GM21447 (cell line): ENCODE measurements at regions not wholly inside any gene's neighbourhood (a gene's known extent, or its start where the extent isn't known, plus 50 kb on each side); places are given as distances from the start of the nearest gene placed in this dataset.
"Not testable (repeated sequence)": the region's sequence is repeated elsewhere in the genome, so short reads cannot be mapped to it uniquely, and the experiment has no call there.

Experiments used
- ATAC-seq: cut with Tn5 transposase; IDR thresholded peaks from one replicate; pipeline ENCODE4 v1.9.1; 2021; ENCODE audit not compliant: unreplicated experiment

DNA sequence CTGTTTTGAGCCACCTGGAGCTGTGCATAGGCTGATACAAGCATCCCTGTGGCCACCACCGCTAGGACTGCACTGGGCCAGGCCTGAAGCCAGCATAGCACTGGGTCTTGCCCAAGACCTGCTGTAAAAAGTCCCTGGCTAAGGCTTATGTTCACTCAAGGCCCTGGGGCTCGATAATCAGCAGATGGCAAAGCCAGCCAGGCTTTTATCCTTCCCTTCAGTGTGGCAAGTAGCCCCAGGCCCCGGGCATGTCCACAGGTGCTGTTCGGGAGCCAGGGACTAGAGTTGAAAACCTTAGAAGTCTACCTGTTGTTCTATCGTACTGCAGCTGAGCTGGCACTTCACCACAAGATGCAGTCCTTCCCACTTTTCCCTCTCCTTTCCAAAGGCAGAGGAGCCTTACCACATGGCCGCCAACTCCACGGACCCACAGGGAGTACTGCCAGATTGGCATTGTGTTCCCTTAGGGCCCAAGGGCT is 226.4 kb upstream of the ZNF217 start:
- ATAC-seq, result no peak

DNA sequence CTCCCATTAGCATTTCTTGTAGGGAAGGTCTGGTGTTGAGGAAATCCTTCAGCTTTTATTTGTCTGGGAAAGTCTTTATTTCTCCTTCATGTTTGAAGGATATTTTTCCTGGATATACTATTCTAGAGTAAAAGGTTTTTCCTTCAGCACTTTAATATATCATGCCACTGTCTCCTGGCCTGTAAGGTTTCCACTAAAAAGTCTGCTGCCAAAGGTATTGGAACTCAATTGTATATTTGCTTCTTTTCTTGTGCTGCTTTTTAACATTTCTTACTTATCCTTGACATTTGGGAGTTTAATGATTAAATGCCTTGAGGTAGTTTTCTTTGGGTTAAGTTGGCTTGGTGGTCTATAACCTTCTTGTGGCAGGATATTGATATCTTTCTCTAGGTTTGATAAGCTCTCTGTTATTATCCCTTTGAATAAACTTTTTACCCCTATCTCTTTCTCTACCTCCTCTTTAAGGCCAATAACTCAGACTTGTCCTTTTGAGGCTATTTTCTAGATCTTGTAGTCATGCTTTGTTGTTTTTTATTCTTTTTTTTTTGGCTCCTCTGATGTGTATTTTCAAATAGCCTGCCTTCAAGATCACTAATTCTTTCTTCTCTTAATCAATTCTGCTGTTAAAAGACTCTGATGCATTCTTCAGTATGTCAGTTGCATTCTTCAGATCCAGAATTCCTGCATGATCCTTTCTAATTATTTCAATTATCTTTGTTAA is 225.0 kb upstream of the ZNF217 start:
- ATAC-seq, result no peak

DNA sequence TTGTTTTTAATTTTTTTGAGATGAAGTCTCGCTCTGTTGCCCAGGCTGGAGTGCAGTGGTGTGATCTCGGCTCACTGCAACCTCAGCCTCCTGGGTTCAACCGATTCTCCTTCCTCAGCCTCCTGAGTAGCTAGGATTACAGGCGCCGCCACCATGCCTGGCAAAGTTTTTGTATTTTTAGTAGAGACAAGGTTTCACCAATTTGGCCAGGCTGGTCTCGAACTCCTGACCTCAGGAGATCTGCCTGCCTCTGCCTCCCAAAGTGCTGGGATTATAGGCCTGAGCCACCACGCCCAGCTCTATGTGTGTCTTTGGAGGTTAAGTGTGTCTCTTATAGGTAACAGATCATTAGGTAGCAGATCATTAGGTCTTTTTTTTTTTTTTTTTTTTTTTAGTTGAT is 223.9 kb upstream of the ZNF217 start:
- ATAC-seq, result not testable (repeated sequence)

DNA sequence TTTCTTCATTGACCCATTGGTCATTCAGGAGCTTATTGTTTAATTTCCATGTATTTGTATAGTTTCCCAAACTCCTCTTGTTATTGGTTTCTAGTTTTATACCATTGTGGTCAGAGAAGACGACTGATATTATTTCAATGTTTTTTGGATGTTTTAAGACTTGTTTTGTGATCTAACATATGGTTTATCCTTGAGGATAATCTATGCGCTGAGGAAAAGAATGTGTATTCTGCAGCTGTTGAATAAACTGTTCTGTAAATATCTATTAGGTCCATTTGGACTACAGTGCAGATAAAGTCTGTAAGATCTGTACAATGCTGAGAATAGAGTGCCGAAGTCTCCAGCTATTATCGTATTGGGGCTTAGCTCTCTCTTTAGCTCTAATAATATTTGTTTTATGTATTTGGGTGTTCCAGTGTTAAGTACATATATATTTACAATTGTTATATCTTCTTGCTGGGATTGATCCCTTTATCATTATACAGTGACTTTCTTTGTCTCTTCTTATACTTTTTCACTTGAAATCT is 223.3 kb upstream of the ZNF217 start:
- ATAC-seq, result no peak

DNA sequence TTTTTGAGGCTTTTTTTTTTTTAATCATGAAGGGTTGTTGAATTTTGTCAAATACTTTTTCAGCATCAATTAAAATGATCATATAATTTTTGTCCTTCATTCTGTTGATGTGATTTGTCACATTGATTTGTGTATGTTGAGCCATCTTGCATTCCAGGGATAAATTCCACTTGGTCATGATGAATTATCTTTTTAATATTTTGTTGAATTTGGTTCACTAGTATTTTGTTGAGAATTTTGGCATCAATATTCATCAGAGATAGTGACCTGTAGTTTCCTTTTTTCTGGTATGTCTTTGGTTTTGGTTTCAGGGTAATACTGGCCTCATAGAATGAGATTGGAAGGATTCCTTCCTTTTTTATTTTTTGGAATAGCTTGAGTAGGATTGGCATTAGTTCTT is 221.9 kb upstream of the ZNF217 start:
- ATAC-seq, result no peak

DNA sequence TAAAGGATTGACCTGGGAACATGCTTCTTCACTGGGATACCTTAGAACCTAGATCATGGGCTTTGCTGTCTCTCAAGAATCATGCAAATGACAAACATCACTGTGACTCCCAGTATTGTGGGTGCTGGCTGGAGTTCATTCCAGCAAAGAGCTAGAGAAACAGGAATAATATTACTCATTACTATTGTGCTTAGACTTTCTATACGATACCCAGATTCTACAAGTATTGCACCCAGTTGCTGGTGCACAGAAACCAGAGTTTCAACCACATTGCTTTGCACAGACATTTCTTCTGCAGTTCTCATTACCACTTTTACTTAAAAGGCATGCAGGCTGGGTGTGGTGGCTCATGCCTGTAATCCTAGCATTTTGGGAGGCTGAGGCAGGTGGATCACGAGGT is 220.4 kb upstream of the ZNF217 start:
- no peak for ATAC-seq

DNA sequence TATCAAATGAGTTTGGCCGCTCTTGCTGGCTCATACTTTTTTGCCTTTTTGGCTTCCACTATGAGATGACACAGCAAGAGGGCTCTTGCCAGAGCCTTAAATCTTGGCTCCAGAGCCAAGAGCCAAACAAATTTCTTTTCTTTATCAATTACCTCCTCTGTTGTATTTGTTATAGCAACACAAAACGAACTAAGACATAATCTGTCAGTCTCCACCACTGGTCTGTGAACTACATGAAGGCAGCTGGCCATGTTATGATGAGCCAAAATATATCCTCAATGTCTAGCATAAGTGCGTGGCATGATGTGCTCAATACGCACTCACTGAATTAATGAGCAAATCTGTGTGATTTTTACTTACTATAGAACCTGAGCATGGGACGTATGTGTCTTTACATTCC is 220.0 kb upstream of the ZNF217 start:
- ATAC-seq, result no peak

DNA sequence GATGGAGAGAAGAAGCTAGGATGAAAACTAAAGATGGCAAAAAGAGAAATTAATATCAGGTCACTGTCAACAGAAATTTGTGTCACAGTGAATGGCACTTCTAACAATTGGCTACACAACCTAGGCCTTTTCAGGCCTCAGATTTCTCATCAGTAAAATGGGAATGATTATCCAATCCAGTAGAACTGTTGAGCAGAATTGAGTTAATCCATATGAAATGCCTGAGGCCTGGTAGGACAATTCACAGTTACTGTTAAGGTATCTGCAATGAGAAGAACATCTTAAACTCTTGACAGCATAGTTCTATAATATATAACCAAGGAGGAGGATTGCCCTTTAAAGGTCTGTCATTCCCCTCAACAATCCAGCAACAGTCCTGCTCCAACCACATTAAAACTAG is 217.9 kb upstream of the ZNF217 start:
- no peak for ATAC-seq

DNA sequence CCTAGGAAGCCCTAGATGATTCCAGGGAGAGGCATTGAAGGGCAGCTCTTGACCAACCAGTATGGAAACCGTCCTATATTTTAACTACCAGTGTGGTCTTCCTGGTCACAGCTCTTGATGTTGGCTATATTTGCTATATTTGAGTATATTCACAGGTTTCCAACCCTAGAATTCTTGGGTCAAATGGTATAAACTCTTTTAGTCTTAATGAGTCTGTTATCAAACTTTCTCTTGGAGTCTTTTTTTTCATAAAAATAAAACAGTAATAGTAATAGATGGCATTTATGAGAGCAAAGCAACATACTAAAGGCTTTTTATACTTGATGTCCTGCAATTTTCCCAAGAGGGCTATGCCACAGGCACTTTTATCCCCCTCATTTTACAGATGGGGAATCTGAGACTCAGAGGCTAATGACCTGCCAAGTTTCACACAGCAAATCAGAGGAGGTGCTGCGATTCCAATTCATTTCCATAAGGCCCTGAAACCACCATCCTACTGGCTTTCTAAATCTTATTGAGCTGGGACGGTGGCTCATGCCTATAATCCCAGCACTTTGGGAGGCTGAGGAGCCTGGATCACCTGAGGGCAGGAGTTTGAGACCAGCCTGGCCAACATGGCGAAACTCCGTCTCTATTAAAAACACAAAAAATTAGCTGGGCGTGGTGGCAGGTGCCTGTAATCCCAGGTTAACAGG is 217.2 kb upstream of the ZNF217 start:
- no peak for ATAC-seq

DNA sequence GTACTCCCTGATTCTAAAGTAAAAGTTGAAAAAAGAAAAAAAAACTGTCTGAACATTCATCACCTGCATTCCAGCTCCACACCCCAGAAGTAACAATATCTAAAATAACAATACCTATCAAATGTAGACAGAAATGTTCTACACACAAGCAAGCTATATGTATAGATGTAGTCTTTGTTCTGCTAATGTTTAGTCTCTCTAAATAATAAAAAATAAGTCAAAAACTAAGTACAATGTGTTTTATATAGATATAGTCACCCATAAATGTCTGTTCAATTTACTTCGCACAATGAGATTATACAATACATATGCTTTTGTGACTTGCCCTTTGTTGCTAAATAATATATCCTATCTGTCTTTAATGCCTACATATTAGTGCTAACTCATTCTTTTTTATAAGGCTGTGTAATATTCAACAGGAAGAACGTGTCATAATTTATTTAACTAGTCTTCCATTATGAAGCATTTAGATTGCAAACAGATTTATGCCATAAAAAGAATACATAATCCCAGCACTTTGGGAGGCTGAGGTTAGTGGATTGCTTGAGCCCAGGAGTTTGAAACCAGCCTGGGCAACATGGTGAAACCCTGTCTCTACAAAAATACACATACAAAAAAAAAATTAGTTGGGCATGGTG is 216.2 kb upstream of the ZNF217 start:
- no peak for ATAC-seq

DNA sequence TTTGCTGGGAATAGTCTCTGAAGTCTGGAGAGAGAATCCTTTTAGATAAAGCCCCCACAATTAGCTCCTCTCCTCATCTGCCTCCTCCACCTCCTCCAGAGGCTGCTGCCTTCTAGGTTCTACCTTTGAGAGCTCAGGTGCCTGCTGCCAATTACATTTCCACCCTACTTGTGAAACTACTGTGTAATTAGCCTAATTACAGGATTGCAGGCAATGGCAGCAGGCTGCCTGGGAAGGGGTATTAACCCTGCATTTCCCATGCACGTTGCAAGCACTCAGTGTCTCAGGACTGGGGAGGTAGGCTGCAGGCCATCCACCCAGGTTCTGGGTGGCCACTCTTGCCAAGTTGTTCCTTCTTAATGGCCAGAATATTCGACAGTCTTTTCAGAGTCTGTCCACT is 215.6 kb upstream of the ZNF217 start:
- ATAC-seq, result no peak

DNA sequence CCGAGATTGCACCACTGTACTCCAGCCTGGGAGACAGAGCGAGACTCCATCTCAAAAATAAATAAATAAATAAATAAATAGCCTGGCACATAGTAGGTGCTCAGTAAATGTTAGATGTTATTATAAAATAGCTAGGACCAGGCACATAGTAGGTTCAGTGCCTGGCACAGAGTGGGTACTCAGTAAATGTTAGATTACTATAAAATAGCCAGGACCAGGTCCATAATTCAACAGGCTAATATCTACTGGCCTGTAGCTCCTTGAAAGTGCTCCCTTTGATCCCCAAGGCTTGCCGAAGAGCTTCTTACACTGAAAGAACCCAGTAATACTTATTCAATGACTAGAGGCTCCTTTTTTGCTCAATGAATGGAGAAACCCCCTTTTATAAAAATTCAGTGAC is 215.1 kb upstream of the ZNF217 start:
- no peak for ATAC-seq

DNA sequence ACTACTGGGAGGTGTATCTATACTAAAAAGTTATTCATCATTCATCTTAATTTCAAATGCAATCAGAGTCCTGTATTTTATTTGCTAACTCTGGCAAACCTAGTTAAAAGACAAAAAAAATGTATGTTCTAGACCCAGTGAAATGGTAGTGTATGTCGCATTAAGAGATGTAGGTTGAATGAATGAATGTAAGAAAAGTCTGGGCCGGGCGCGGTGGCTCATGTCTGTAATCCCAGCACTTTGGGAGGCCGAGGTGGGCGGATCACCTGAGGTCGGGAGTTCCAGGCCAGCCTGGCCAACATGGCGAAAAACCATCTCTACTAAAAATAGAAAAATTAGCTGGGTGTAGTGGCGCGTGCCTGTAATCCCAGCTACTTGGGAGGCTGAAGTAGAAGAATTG is 214.7 kb upstream of the ZNF217 start:
- ATAC-seq, result not testable (repeated sequence)

DNA sequence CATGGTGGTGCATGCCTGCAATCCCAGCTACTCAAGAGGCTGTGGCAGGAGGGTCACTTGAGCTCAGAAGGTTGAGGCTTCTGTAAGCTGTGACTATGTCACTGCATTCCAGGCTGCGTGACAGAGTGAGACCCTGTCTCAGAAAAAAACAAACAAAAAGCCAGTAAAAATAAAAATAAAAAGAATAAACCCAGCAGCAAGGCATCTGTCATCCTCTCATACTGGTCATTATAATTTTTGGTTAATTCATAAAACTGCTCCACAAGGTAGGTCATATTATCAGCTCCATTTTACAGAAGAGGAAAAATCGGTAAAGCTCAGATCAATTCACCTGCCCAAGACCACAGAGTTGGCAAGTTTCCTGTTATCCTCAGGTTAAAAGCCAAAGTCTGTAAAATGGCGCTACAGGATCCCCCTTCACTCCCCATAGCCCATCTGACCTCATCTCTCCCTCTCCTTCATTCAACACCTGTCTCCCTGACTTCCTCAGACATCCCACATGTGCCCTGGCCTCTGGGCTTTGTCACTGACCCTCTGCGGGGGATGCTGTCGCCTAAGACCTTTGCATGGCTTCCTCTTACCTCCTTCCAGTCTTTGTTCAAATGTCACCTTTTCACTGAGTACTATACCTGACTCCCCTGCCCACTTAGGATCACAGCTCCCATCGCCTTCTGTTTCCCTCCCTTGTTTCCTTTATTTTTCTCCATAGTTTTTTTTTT is 213.2 kb upstream of the ZNF217 start:
- ATAC-seq, result no peak

DNA sequence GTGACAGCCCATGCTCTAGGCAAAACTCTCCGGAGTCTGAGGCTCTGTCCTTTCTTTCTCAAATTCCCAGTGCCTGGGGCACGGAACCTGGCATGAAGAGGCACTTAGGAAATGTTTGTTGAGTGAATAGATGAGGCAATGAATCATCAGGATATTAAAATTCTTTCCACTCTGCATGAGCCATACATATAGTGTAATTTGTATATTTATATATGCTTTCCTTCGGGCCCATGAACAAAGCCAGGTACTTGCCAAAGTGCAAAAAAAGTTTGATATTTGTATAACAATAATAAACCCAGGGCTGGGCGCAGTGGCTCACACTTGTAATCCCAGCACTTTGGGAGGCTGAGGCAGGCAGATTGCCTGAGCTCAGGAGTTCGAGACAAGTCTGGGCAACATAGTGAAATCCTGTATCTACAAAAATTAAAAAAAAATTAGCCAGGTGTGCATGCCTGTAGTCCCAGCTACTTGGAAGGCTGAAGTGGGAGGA is 212.3 kb upstream of the ZNF217 start:
- no peak for ATAC-seq

DNA sequence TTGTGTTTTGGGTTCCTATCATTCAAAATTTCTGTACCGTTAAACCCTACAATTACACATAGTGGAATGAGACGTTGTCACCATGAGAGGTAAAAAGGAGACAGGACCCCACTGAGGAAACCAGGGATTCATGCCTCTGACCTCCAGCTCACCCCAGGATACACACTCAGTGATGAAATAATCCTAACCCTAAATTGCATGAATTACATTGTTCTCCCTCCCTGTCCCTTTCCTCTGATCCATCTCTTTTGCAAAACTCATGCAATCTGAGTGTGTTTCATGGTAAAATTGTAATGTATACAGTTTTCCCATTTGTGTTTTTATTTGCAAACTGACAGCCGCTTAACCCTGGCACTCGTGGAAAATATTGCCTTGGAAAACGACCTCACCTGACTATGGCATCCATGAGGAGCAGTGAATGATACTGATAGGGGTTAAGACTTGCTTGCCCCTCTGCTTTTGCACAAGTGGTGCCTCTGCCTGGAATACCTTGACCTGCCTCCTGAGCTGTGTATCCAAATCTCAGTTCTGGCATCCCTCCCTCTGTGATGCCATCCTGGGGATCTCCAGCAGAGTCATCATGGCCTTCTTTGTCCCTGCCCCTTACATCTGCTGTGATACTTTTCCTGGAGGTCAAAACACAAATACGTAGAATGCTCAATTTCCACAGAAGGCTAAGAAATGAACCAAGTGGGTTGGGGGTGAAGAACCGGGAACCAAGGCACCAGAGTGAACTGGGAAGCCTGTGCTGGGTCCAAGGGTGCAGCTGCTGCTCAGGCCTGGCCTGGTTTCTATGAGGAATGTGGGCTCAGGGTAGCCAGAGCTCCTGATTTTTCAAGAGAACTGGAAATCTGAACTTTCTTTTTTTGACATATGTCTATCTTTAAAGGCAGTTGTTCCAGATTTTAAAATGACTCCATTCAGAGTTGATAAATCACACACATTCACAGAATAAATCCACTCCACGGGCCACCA is 211.6 kb upstream of the ZNF217 start:
- ATAC-seq, result no peak

DNA sequence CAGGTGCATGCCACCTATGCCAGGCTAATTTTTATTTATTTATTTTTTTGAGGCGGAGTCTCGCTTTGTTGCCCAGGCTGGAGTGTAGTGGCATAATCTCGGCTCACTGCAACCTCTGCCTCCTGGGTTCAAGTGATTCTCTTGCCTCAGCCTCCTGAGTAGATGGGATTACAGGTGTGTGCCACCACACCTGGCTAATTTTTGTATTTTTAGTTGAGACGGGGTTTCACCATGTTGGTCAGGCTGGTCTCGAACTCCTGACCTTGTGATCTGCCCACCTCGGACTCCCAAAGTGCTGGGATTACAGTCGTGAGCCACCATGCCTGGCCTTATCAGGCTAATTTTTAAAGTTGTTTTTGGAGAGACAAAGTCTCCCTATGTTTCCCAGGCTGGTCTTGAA is 210.7 kb upstream of the ZNF217 start:
- ATAC-seq, result not testable (repeated sequence)

DNA sequence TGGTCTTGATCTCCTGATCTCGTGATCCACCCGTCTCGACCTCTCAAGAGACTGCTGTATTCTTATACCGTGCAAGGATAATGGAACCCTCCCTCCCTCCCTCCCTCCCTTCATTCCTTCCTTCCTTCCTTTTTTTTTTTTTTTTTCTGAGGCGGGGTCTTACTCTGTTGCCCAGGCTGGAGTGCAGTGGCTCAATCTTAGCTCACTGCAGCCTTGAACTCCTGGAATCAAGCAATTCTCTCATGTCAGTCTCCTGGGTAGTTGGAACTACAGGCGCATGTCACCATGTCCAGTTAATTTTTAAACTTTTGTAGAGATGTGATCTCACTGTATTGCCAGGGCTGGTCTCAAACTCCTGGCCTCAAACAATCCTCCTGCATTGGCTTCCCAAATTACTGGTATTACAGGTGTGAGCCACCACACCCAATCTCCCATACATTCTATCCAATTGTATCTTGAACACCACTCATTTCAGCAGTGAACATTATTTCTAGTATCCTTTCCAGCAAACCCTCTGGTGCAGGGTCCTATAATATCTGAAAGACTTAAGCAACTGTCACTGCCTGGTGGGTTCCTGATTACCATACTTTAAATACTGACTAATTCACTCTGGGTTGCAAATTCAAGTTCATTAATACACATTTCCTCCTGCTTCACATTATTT is 210.0 kb upstream of the ZNF217 start:
- no peak for ATAC-seq

DNA sequence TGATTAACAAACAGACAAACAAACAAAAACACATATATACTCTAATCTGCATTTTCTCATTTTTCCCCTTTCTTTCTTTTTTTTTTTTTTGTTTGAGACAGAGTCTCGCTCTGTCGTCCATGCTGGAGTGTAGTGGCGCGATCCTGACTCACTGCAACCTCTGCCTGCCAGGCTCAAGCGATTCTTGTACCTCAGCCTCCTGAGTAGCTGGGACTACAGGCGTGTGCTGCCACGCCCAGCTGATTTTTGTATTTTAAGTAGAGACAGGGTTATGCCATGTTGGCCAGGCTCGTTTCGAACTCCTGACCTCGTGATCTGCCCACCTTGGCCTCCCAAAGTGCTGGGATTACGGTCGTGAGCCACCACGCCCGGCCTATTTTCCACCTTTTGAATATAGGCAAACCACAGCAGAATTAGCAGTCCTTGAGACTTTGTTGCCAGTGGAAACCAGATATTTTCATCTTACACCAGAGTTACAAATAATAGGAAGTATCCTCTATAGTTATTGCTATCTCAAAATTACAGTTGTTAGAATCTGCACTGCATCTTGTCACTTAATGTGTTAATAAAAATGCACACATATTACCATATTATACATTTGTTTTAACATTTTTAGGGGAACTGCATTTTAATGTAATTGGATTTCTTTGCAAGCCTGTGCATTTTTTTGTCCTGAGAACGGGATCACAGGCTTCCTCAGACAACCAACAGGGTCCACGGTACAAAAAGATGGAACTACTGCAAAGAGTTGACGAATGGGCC is 208.2 kb upstream of the ZNF217 start:
- no peak for ATAC-seq
